GM23248 (cell line): ENCODE measurements at regions not wholly inside any gene's neighbourhood (a gene's known extent, or its start where the extent isn't known, plus 50 kb on each side); places are given as distances from the start of the nearest gene placed in this dataset.
"Not testable (repeated sequence)": the region's sequence is repeated elsewhere in the genome, so short reads cannot be mapped to it uniquely, and the experiment has no call there.

Experiments used
- DNase-seq: peaks from one replicate; pipeline ENCODE4 v3.0.0-alpha.2; 2015
- H2AFZ ChIP-seq: fragments of 200-600 bp; sonication (generic); 2 replicates; pipeline ENCODE4 v1.6.1; 2016; ENCODE audit warnings: antibody characterized with exemption
- H3F3A ChIP-seq: fragments of 200-600 bp; sonication (generic); 2 replicates; pipeline ENCODE4 v1.6.1; 2016; ENCODE audit warnings: mild to moderate bottlenecking, antibody characterized with exemption, mixed run types; ENCODE audit not compliant: insufficient read depth
- H3K27ac ChIP-seq: fragments of 200-600 bp; sonication (generic); 2 replicates; pipeline ENCODE4 v1.5.1; 2016; ENCODE audit warnings: mild to moderate bottlenecking
- H3K27me3 ChIP-seq: fragments of 200-600 bp; sonication (generic); replicated peaks from 2 replicates; pipeline ENCODE4 v1.6.1; 2016; ENCODE audit warnings: mild to moderate bottlenecking; ENCODE audit not compliant: insufficient read depth
- H3K36me3 ChIP-seq: fragments of 200-600 bp; sonication (generic); 2 replicates; pipeline ENCODE4 v1.6.1; 2016; ENCODE audit warnings: low read depth, mild to moderate bottlenecking
- H3K4me1 ChIP-seq: fragments of 200-600 bp; sonication (generic); 2 replicates; pipeline ENCODE4 v1.6.1; 2016; ENCODE audit warnings: mild to moderate bottlenecking; ENCODE audit not compliant: insufficient read depth
- H3K4me2 ChIP-seq: fragments of 200-600 bp; sonication (generic); one replicate; pipeline ENCODE4 v1.6.1; 2016; ENCODE audit warnings: mild to moderate bottlenecking; ENCODE audit not compliant: unreplicated experiment
- H3K4me3 ChIP-seq: fragments of 200-600 bp; sonication (generic); 2 replicates; pipeline ENCODE4 v1.5.1; 2016; ENCODE audit warnings: mild to moderate bottlenecking
- H3K79me2 ChIP-seq: fragments of 200-600 bp; sonication (generic); 2 replicates; pipeline ENCODE4 v1.6.1; 2016; ENCODE audit warnings: mild to moderate bottlenecking; ENCODE audit not compliant: insufficient read depth
- H3K9ac ChIP-seq: fragments of 200-600 bp; sonication (generic); 2 replicates; pipeline ENCODE4 v1.6.1; 2016; ENCODE audit warnings: mild to moderate bottlenecking
- H3K9me2 ChIP-seq: fragments of 200-600 bp; sonication (generic); 2 replicates; pipeline ENCODE4 v1.6.1; 2016; ENCODE audit warnings: mixed run types, mild to moderate bottlenecking, moderate library complexity; ENCODE audit not compliant: insufficient read depth
- H3K9me3 ChIP-seq: fragments of 200-600 bp; sonication (generic); one replicate; pipeline ENCODE4 v1.6.1; 2017; ENCODE audit warnings: low read depth
- H4K20me1 ChIP-seq: fragments of 200-600 bp; sonication (generic); 2 replicates; pipeline ENCODE4 v1.6.0; 2016; ENCODE audit not compliant: insufficient read depth
- EZH2 ChIP-seq: fragments of 200-600 bp; sonication (generic); IDR thresholded peaks from 2 replicates; pipeline ENCODE4 v1.6.1; 2018; ENCODE audit warnings: antibody characterized with exemption, mild to moderate bottlenecking; ENCODE audit not compliant: insufficient read depth, poor library complexity, severe bottlenecking
- EZH2phosphoT487 ChIP-seq: fragments of 200-600 bp; sonication (generic); IDR thresholded peaks from 2 replicates; pipeline ENCODE4 v1.6.1; 2018; ENCODE audit warnings: antibody characterized with exemption, moderate library complexity, mild to moderate bottlenecking, low read depth; ENCODE audit not compliant: insufficient read depth
- WGBS, 2 experiments: methylation state at CpG; one replicate each; pipeline ENCODE4 v1.1.6; 2015 to 2017; ENCODE audit warnings: low lambda C conversion rate in 2 of 2, low coverage in 1 of 2; ENCODE audit errors: missing lambda C conversion rate in 2 of 2; 5-methylcytosine and 5-hydroxymethylcytosine counted together
- in situ Hi-C: fragments of 300-500 bp; cut with MboI; formaldehyde crosslinking; loops from 2 replicates; pipeline ENCODE4 v1.15.0; 2020

GRCh38 chr9:7636838-7637467, 162.6 kb downstream of the DMAC1 start:
- no peak overlapping the region for H3K4me3 ChIP-seq
- no peaks in the 10 kb centered on the region for H3F3A ChIP-seq
- WGBS, 2 experiments, result 17 to 20% methylated on average over 3 of the region's 3 CpGs
- H3K4me1 ChIP-seq, result no peaks in the 10 kb centered on the region
- H3K79me2 ChIP-seq, result no peaks in the 10 kb centered on the region
- DNase-seq, result no peak
- H4K20me1 ChIP-seq, result no peaks in the 10 kb centered on the region
- H3K27ac ChIP-seq, result no peak overlapping the region
- no peak overlapping the region for H3K4me2 ChIP-seq
- in situ Hi-C loops, result no loop called here
- H3K9me2 ChIP-seq, result no peaks in the 10 kb centered on the region
- H3K9me3 ChIP-seq, result no peaks in the 10 kb centered on the region
- H3K36me3 ChIP-seq, result no peaks in the 10 kb centered on the region
- H2AFZ ChIP-seq, result no peak overlapping the region
- H3K9ac ChIP-seq, result no peak overlapping the region
- TF ChIP-seq EZH2 (no peak), EZH2phosphoT487 (no peak)
- H3K27me3 ChIP-seq, result no peaks in the 10 kb centered on the region

GRCh38 chr9:7636309-7636708, 163.3 kb downstream of the DMAC1 start:
- Histone ChIP-seq H3K27ac (no peak overlapping the region), H3K4me2 (no peak overlapping the region), H3K36me3 (no peaks in the 10 kb centered on the region), H3K27me3 (no peaks in the 10 kb centered on the region), H3F3A (no peaks in the 10 kb centered on the region), H3K9me2 (no peaks in the 10 kb centered on the region), H3K4me1 (no peaks in the 10 kb centered on the region), H3K79me2 (no peaks in the 10 kb centered on the region), H4K20me1 (no peaks in the 10 kb centered on the region), H3K9ac (no peak overlapping the region), H3K4me3 (no peak overlapping the region), H3K9me3 (no peaks in the 10 kb centered on the region), H2AFZ (no peak overlapping the region)
- 31% methylated on average over 2 of the region's 2 CpGs for WGBS, 2 experiments
- DNase-seq, result no peak
- TF ChIP-seq EZH2phosphoT487 (no peak), EZH2 (no peak)
- in situ Hi-C loops, result no loop called here

DNA sequence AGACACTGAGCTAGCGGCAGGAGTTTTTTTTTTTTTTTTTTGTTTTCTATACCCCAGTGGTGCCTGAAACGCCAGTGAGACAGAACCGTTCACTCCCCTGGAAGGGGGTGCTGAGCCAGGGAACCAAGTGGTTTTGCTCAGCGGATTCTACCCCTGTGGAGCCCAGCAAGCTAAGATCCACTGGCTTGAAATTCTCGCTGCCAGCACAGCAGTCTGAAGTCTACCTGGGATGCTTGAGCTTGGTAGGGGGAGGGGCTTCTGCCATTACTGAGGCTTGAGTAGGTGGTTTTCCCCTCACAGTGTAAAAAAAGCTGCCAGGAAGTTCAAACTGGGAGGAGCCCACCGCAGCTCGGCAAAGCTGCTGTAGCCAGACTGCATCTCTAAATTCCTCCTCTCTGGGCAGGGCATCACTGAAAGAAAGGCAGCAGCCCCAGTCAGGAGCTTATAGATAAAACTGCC, 173.0 kb downstream of the DMAC1 start:
- H4K20me1 ChIP-seq, result not testable (repeated sequence)

DNA sequence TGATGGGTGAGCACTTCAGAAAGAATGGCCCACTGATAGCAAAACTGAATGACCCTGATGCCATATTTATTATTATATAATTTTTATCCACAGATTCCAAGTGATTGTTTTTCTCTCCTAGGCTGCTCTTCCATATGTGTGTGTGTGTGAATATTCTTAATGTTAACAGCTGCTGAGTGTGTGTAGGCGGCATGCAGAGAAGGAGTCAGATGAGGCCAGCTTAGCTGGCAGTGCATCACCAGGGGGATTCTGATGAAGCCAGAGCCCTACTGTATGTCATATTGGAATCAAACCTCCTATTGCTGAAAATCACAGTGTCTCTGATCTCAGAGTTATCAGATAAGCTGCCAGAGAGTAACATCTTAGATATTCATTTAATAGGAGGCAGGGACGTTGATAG, 177.1 kb downstream of the DMAC1 start:
- H3K9me2 ChIP-seq, result no peaks in the 10 kb centered on the region
- in situ Hi-C loops, result no loop called here
- H3K27ac ChIP-seq, result no peak overlapping the region
- H3K79me2 ChIP-seq, result no peaks in the 10 kb centered on the region
- H3K27me3 ChIP-seq, result no peaks in the 10 kb centered on the region
- H3K4me3 ChIP-seq, result no peak overlapping the region
- no peaks in the 10 kb centered on the region for H3F3A ChIP-seq
- no peaks in the 10 kb centered on the region for H3K9me3 ChIP-seq
- H3K4me2 ChIP-seq, result no peak overlapping the region
- no peak for DNase-seq
- H3K4me1 ChIP-seq, result no peaks in the 10 kb centered on the region
- H3K9ac ChIP-seq, result no peak overlapping the region
- no peak for TF ChIP-seq EZH2
- TF ChIP-seq EZH2phosphoT487, result no peak
- H4K20me1 ChIP-seq, result no peaks in the 10 kb centered on the region
- no peaks in the 10 kb centered on the region for H3K36me3 ChIP-seq
- WGBS, 2 experiments, result 0 to 4% methylated on average over 2 of the region's 2 CpGs
- no peak overlapping the region for H2AFZ ChIP-seq

More for the DNA sequence above, 173.0 kb downstream of the DMAC1 start:
- H3K9ac ChIP-seq, H3F3A ChIP-seq, H2AFZ ChIP-seq, H3K79me2 ChIP-seq, H3K27me3 ChIP-seq, H3K4me3 ChIP-seq, H3K9me2 ChIP-seq, H3K4me2 ChIP-seq, H3K27ac ChIP-seq, DNase-seq, H3K36me3 ChIP-seq, in situ Hi-C loops, H3K9me3 ChIP-seq, H3K4me1 ChIP-seq: not testable (repeated sequence)
- WGBS, 2 experiments, result 9 to 14% methylated on average over 7 of the region's 7 CpGs

DNA sequence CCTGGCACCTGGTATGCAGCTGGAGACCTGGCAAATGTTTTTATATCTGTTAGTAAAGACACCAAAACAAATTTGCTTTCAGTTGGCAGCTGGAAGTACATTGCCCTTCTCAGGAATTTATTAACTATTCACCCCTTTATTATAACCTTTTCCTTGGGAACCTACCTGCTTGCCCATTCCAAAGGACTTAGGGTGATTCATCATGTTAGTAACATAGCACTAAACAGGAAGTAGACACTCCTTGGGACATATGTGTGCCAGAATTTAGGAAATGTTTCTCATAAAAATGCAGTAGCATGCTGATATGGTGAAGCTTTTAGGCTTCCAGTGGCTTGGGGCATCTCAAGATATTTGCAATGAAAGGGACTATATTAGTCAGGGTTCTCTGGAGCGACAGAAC, 184.2 kb downstream of the DMAC1 start:
- H4K20me1 ChIP-seq, result no peaks in the 10 kb centered on the region
- no peaks in the 10 kb centered on the region for H3K4me1 ChIP-seq
- in situ Hi-C loops, result no loop called here

More for the DNA sequence above, 184.2 kb downstream of the DMAC1 start:
- 19 to 24% methylated on average over 1 of the region's 1 CpG for WGBS, 2 experiments
- TF ChIP-seq EZH2 (no peak), EZH2phosphoT487 (no peak)
- H3K27me3 ChIP-seq, result no peaks in the 10 kb centered on the region
- H3K36me3 ChIP-seq, result no peaks in the 10 kb centered on the region
- H3K4me2 ChIP-seq, result no peak overlapping the region
- H3F3A ChIP-seq, result no peaks in the 10 kb centered on the region
- no peaks in the 10 kb centered on the region for H3K79me2 ChIP-seq
- no peak overlapping the region for H3K9ac ChIP-seq
- H3K9me3 ChIP-seq, result no peaks in the 10 kb centered on the region
- H3K4me3 ChIP-seq, result no peak overlapping the region
- no peak overlapping the region for H3K27ac ChIP-seq
- DNase-seq, result no peak
- H3K9me2 ChIP-seq, result no peaks in the 10 kb centered on the region
- H2AFZ ChIP-seq, result no peak overlapping the region
